ENCODE measurements at regions not wholly inside any gene's neighbourhood (a gene's known extent, or its start where the extent isn't known, plus 50 kb on each side); places are given as distances from the start of the nearest gene placed in this dataset.

DNA sequence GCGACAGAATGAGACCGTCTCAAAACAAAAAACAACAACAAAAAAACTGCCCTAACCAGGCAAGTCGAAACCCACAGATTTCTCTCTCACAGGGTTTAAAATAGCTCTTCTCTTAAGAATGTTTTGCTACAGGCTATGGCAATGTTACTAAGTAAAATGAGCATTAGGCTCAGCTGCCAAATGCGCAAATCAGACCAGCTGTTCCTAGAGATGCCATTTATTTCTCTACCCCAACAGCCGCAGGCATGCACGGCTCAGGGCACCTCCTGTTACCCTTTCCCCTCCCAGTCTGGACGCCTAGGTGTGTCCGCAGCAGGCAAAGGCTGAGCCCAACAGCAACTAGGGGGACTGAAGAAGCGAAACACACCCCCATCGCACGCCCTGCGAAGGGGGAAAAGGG, 168.3 kb upstream of the MBL2 start:
- DNase-seq: no peak

DNA sequence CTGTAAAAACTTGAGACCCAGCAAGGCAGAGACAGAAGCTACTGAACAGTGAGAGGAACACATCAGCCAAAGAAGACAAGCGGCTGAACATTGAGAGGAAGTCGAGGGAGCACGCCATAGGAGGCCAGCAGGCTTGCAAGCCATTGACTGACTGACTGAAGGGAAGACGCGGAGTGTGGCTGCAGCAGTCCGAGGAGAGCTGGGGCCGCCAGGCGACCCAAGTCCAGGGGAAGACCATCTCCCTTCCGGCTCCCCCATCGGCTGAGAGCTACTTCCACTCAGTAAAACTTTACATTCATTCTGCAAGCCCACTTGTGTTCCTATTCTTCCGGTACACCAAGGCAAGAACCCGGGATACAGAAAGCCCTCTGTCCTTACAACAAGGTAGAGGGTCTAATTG, 167.3 kb upstream of the MBL2 start:
- DNase-seq: no peak

DNA sequence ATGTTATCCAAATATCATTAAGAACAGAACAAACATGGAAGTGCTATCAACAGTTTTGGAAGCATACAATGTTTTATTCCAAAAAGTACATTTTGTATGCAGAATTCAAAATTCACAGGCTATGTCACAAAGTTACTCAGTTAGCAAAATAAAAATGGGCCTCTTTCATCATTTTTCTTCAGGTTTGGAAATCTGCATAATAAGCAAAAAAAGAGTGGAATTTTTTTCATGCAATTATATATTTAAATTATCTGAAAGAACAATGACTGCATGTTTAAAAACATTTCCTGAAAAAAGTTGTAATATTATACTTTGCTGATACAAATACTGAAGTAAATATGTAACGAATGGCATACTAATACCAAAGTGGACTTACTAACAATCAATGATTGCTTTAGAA, 161.2 kb upstream of the MBL2 start:
- DNase-seq: no peak

DNA sequence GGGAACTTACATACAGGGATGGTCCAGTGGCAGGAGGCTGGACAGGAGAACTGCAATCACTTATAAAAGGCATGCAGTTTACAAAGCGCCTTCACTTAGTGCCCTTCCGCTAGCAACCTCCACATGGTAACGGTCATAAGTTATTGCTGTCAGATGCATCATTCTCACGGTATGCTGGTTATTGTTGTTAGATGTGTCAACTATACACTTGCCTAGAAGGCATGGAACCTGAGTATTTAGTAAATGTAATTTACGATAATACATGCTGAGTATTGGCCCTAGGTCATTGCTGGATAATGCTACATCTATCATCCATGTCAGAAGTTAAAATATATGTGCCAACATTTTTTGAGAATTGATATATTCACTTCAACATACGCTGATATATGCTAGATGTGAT, 155.1 kb upstream of the MBL2 start:
- no peak for DNase-seq

- DNase-seq: no peak
Measured at GRCh38 chr10:52923520-52923919, 150.9 kb upstream of the MBL2 start.

- DNase-seq: no peak
Measured at GRCh38 chr10:52918714-52919305, 146.2 kb upstream of the MBL2 start.

DNA sequence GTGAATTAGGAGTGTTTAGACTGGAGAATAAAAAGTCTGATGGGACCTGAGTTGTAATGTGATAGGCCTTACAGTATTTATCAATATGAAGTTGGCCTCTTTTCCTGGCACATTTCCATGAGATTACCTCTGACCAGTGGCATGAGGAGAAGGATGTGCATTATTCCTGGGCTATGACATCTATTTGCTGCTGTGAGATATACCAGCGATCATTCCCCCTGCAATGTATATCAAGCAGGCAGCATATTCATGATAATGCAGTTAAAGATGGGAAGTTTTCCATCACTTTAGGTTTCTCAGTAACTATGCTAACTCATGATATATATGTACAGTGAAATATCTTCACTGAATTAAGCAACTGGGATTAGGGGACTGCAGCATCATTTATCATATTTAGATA, 142.8 kb upstream of the MBL2 start:
- no peak for DNase-seq

GRCh38 chr10:52911163-52911562, 138.6 kb upstream of the MBL2 start:
- DNase-seq: no peak

DNA sequence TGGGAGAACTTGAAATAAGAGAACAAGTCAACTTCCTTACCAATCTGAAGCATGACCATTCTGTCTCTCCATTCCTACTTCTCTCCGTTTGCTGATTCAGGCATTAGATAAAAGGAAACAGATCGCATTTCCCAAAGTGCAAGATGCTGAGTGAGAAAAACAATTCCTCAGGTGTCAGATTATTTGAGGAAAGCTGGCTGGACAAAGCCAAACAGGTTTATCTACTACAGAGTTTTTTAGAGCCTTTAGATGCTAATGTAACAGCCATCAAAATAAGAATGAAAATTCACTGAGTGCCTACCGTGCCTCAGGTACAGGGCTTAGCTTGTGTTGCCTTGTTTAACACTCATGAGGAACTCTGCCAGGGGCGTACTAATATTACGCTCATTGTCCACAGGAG, 135.9 kb upstream of the MBL2 start:
- DNase-seq: no peak

GRCh38 chr10:52906046-52906445, 133.5 kb upstream of the MBL2 start:
- DNase-seq: no peak

GRCh38 chr10:52903397-52903938, 130.9 kb upstream of the MBL2 start:
- no peak for DNase-seq

DNA sequence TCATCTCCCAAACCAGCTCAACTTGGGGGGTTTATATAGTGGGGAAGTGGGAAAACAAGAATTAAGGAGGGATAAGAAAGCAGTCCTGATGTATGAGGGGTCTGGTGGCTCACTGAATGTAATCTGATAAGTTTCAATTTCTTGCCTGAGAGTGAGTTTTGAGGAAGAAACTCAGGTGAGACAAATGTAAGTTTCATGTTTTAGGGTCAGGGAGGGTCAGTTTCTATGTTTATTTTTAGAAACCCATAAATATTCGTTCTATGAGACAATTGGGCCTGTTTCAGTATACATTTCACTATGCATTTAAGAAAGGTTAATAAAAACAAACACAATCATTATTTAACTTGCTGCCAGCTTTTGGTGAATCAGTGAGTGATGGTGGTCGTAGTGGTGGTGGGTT, 128.0 kb upstream of the MBL2 start:
- DNase-seq: no peak

DNA sequence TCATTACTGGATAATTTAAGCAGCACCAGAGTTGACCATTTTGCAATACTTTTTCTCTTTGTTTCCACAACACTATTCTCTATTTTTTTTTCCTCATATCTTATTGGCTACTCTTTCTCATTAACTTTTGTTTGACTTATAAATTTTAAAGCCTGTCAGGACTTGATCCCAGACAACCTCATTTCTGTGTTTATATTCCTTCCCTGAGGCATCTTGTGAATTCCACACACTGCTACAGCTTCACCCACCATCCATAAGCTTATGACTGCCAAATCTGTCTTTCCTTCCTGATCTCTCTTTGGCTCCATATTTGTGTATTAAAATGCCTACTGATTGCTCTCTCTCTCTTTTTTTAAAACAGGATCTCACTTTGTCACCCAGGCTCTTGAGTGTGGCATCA, 124.6 kb upstream of the MBL2 start:
- DNase-seq: no peak

DNA sequence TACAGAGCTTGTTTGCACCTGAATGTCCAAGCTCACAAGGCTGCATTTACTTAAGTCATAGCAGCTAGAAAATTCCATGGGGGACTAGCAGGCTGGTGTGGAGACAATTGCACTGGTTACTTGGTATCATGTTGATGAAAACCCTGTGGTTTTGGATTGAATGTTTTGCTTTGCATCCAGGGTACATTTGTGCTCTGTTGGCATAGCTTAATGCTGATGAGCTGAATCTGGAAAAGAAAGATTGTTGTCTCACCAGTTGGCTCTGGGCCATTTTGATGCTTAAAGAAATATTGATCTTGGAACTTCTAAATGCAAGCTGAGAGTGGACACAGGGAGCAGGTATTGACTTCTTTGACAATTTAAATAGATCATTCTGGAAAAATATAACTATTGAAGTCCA, 122.5 kb upstream of the MBL2 start:
- no peak for DNase-seq

- no peak for DNase-seq
Measured at GRCh38 chr10:52890281-52890680, 117.7 kb upstream of the MBL2 start.

DNA sequence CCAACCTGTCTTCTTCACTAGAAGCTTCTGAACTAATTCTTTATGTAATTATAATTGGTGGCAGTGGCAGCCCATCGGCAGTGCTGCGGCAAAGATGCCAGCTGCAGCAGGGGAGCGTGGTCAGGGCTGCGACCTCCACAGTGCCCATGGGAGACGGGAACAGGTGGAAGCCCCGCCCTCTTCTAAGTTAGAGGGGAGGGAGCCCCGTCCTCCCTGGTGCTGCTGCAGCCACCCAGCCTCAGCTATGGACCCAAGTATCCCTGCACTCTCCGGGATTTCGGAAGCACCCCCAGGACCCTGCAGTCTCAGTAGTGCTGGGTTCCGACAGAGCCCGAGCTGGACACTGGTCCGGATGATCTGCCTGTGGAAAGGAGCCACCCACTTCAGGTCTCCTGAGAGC, 117.0 kb upstream of the MBL2 start:
- no peak for DNase-seq

- DNase-seq: peak; percentile 4
Measured at GRCh38 chr10:52883996-52884871, 111.7 kb upstream of the MBL2 start.

DNA sequence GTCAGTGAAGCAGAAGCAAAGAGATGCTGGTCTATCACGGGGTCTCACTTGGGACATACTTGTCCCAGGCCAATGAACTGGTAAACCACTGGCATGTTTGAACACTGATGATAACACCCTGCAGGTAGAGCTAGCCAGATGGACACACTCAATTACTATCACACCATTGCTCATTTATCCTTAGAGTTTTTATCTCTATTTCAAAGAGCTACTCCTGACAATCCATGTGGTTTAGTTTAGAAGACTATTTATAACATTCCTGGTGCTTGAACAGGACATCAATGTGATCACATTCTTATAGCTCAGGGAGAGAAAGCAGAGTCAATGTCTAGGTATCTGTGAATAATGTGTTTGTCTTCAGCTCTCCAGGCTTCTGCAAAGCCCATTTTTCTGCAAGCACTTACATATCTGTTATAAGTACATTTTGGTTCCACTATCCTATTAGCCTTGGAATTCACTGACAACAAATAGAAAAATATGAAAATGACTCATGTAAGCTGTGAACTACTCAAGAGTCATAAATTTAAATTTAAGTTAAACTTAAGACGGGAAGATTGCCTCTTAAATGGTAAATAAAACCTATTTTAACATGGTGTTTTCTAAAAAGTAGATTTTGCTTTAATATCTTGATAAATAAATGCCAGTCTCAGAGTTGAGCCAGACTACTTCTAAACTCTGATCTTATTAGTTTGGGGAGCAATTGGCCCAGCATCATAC, 106.7 kb upstream of the MBL2 start:
- DNase-seq: no peak

- no peak for DNase-seq
Measured at GRCh38 chr10:52877451-52877850, 104.9 kb upstream of the MBL2 start.

DNA sequence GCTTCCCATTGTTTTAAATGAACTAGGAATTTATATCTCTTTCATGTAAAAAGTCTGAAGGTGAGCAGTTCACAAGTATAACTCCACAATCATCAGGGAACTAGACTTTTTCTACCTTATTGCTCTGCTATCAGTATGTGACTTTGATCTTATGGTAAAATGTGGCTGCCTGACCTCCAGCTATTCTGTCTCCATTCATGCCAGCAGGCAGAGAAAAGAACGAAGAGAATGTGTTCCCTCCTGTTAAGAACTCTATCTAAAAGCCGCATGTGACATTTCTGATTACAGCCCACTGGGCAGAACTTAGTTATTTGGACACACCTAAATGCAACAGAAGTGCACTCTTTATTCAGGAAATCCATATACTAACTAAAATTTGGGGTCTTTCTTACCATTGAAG, 102.8 kb upstream of the MBL2 start:
- DNase-seq: no peak

GRCh38 chr10:52874581-52874980, 102.0 kb upstream of the MBL2 start:
- DNase-seq: no peak

DNA sequence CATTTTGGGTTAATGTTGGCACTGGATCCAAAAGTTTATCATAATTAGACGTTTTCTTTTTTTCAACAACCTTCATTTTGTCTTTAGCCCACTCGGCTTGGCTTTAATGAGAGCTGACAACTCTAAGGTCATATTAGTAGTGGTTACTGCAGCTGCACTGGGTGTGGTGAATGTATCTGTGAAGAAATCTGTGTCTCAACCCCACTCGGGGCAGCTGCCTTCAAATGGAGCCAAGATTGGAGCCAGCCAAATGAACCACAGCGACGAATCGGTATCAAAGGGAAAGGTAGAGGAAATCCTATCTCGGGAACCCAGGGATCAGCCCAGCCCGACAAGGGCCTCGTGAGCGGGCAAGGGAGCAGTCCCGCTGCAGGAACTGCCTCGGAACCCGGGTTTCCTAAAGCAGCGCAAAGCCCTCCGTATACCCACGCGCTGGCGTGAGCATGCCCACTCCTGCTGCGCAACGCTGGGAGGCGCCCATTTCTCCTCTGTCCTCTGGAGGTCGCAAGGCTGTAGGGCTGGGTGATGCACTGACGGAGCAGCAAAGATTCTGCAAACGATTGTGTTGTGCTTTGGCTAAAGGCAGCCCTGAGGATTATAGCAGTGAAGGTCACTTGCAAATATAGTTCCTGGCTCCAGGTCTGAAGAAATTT, 98.7 kb upstream of the MBL2 start:
- DNase-seq: no peak

GRCh38 chr10:52870562-52870961, 98.0 kb upstream of the MBL2 start:
- no peak for DNase-seq
